ENCODE measurements at regions not wholly inside any gene's neighbourhood (a gene's known extent, or its start where the extent isn't known, plus 50 kb on each side); places are given as distances from the start of the nearest gene placed in this dataset.

DNA sequence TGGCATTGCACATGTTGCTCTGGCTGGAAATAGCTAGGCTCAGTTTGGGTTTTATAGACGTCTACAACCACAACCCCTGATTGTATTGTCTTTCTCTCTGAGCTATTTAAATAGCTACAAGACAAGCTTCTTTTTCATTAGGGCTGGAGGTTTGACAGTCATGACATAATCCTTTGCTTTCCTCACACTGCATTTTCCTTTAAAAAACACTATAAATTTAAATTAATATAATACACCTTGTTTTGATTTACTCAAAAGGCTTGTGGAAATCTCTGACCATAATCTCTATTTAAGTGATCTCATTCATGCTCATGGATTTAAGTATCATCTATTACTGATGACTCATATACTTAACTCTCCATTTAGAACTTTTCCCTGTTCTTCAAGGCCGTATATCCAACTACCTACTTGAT is 50.4 kb upstream of the PTGFR start:
- 47 to 56% (median 49%) methylated on average over 2 of the region's 2 CpGs for WGBS, 4 donors
- H3K27me3 ChIP-seq = no peaks in the 10 kb centered on the region
- no peak overlapping the region for H3K4me3 ChIP-seq
- H3K27ac ChIP-seq = no peak overlapping the region
- H3K4me1 ChIP-seq = no peaks in the 10 kb centered on the region
- DNase-seq (no peak), ATAC-seq (no peak)
- intact Hi-C loops (cut with DNase I) = no loop called here
- TF ChIP-seq POLR2A (IDR thresholded peaks at IDR 0.05) = no peak
- TF ChIP-seq, protein P1, sequence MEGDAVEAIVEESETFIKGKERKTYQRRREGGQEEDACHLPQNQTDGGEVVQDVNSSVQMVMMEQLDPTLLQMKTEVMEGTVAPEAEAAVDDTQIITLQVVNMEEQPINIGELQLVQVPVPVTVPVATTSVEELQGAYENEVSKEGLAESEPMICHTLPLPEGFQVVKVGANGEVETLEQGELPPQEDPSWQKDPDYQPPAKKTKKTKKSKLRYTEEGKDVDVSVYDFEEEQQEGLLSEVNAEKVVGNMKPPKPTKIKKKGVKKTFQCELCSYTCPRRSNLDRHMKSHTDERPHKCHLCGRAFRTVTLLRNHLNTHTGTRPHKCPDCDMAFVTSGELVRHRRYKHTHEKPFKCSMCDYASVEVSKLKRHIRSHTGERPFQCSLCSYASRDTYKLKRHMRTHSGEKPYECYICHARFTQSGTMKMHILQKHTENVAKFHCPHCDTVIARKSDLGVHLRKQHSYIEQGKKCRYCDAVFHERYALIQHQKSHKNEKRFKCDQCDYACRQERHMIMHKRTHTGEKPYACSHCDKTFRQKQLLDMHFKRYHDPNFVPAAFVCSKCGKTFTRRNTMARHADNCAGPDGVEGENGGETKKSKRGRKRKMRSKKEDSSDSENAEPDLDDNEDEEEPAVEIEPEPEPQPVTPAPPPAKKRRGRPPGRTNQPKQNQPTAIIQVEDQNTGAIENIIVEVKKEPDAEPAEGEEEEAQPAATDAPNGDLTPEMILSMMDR (IDR thresholded peaks at IDR 0.05) = no peak
- H3K36me3 ChIP-seq = no peaks in the 10 kb centered on the region
- no peaks in the 10 kb centered on the region for H3K9me3 ChIP-seq

Measured in heart left ventricle (tissue), 16 donors.